T-helper 1 cell treated with Interleukin-12 subunit alpha and Interleukin-12 subunit beta and Interleukin-4 antibody, amounts not matched to agents 30 μg/mL and 1 μg/mL, for 36 hours (primary cell): ENCODE measurements at regions not wholly inside any gene's neighbourhood (a gene's known extent, or its start where the extent isn't known, plus 50 kb on each side); places are given as distances from the start of the nearest gene placed in this dataset.

Source experiments
- H3K27ac Mint-ChIP-seq: one replicate; pipeline ENCODE4 v1.8.0; 2021; ENCODE audit warnings: mild to moderate bottlenecking, mixed read lengths
- H3K27me3 Mint-ChIP-seq: one replicate; pipeline ENCODE4 v1.8.0; 2021; ENCODE audit warnings: low read depth, mixed read lengths
- H3K36me3 Mint-ChIP-seq: one replicate; pipeline ENCODE4 v1.8.0; 2021; ENCODE audit warnings: low read depth, mixed read lengths
- H3K4me1 Mint-ChIP-seq: one replicate; pipeline ENCODE4 v1.8.0; 2021; ENCODE audit warnings: low read depth, mixed read lengths
- H3K4me3 Mint-ChIP-seq: one replicate; pipeline ENCODE4 v1.8.0; 2021; ENCODE audit warnings: mild to moderate bottlenecking, moderate library complexity, mixed read lengths
- H3K9me3 Mint-ChIP-seq: one replicate; pipeline ENCODE4 v1.8.0; 2021; ENCODE audit warnings: mixed read lengths

GRCh38 chr2:57793310-57793709, 253.3 kb upstream of the VRK2 start:
- Mint-ChIP-seq H3K4me1 (no peaks in the 10 kb centered on the region), H3K27ac (no peak overlapping the region)

GRCh38 chr2:57796527-57796926, 250.1 kb upstream of the VRK2 start:
- Mint-ChIP-seq H3K36me3 (no peaks in the 10 kb centered on the region), H3K27ac (no peak overlapping the region), H3K27me3 (no peaks in the 10 kb centered on the region), H3K9me3 (peaks cover 3% of the 10 kb centered on the region), H3K4me1 (no peaks in the 10 kb centered on the region), H3K4me3 (no peak overlapping the region)

More at GRCh38 chr2:57793310-57793709, 253.3 kb upstream of the VRK2 start:
- no peaks in the 10 kb centered on the region for H3K9me3 Mint-ChIP-seq
- H3K4me3 Mint-ChIP-seq, result no peak overlapping the region
- H3K27me3 Mint-ChIP-seq, result no peaks in the 10 kb centered on the region
- no peaks in the 10 kb centered on the region for H3K36me3 Mint-ChIP-seq

- H3K27ac Mint-ChIP-seq, result no peak overlapping the region
- H3K4me1 Mint-ChIP-seq, result no peaks in the 10 kb centered on the region
- peaks cover 3% of the 10 kb centered on the region for H3K9me3 Mint-ChIP-seq
- no peak overlapping the region for H3K4me3 Mint-ChIP-seq
- H3K36me3 Mint-ChIP-seq, result no peaks in the 10 kb centered on the region
- no peaks in the 10 kb centered on the region for H3K27me3 Mint-ChIP-seq
Measured at GRCh38 chr2:57798346-57798745, 248.3 kb upstream of the VRK2 start.

- H3K27ac Mint-ChIP-seq, result no peak overlapping the region
- H3K9me3 Mint-ChIP-seq, result peaks cover 3% of the 10 kb centered on the region
- no peaks in the 10 kb centered on the region for H3K4me1 Mint-ChIP-seq
- H3K27me3 Mint-ChIP-seq, result no peaks in the 10 kb centered on the region
- H3K36me3 Mint-ChIP-seq, result no peaks in the 10 kb centered on the region
- no peak overlapping the region for H3K4me3 Mint-ChIP-seq
Measured at GRCh38 chr2:57802243-57802642, 244.4 kb upstream of the VRK2 start.

- H3K27ac Mint-ChIP-seq, result no peak overlapping the region
- H3K27me3 Mint-ChIP-seq, result no peaks in the 10 kb centered on the region
- H3K4me1 Mint-ChIP-seq, result no peaks in the 10 kb centered on the region
- no peaks in the 10 kb centered on the region for H3K9me3 Mint-ChIP-seq
- no peaks in the 10 kb centered on the region for H3K36me3 Mint-ChIP-seq
- H3K4me3 Mint-ChIP-seq, result no peak overlapping the region
Measured at GRCh38 chr2:57804971-57805370, 241.6 kb upstream of the VRK2 start.

- Mint-ChIP-seq H3K27ac (no peak overlapping the region), H3K27me3 (no peaks in the 10 kb centered on the region), H3K9me3 (no peaks in the 10 kb centered on the region), H3K4me1 (no peaks in the 10 kb centered on the region), H3K36me3 (no peaks in the 10 kb centered on the region), H3K4me3 (no peak overlapping the region)
Measured at GRCh38 chr2:57806449-57806968, 240.1 kb upstream of the VRK2 start.

- H3K4me1 Mint-ChIP-seq, result no peaks in the 10 kb centered on the region
- H3K27me3 Mint-ChIP-seq, result no peaks in the 10 kb centered on the region
- H3K4me3 Mint-ChIP-seq, result no peak overlapping the region
- no peaks in the 10 kb centered on the region for H3K9me3 Mint-ChIP-seq
- H3K27ac Mint-ChIP-seq, result no peak overlapping the region
- H3K36me3 Mint-ChIP-seq, result no peaks in the 10 kb centered on the region
Measured at GRCh38 chr2:57809230-57809629, 237.4 kb upstream of the VRK2 start.

- H3K27ac Mint-ChIP-seq, result no peak overlapping the region
- no peaks in the 10 kb centered on the region for H3K36me3 Mint-ChIP-seq
- no peaks in the 10 kb centered on the region for H3K4me1 Mint-ChIP-seq
Measured at GRCh38 chr2:57821088-57821487, 225.5 kb upstream of the VRK2 start.

GRCh38 chr2:57828221-57828620, 218.4 kb upstream of the VRK2 start:
- no peaks in the 10 kb centered on the region for H3K4me1 Mint-ChIP-seq
- no peaks in the 10 kb centered on the region for H3K27me3 Mint-ChIP-seq
- H3K4me3 Mint-ChIP-seq, result no peak overlapping the region
- H3K27ac Mint-ChIP-seq, result no peak overlapping the region
- H3K36me3 Mint-ChIP-seq, result no peaks in the 10 kb centered on the region
- H3K9me3 Mint-ChIP-seq, result no peaks in the 10 kb centered on the region

More at GRCh38 chr2:57821088-57821487, 225.5 kb upstream of the VRK2 start:
- H3K4me3 Mint-ChIP-seq, result no peak overlapping the region
- H3K27me3 Mint-ChIP-seq, result no peaks in the 10 kb centered on the region
- H3K9me3 Mint-ChIP-seq, result no peaks in the 10 kb centered on the region

GRCh38 chr2:57834666-57835065, 211.9 kb upstream of the VRK2 start:
- Mint-ChIP-seq H3K36me3 (no peaks in the 10 kb centered on the region), H3K9me3 (no peaks in the 10 kb centered on the region), H3K27me3 (no peaks in the 10 kb centered on the region), H3K27ac (no peak overlapping the region), H3K4me3 (no peak overlapping the region), H3K4me1 (no peaks in the 10 kb centered on the region)

GRCh38 chr2:57842531-57842930, 204.1 kb upstream of the VRK2 start:
- Mint-ChIP-seq H3K4me3 (no peak overlapping the region), H3K9me3 (no peaks in the 10 kb centered on the region), H3K36me3 (no peaks in the 10 kb centered on the region), H3K4me1 (no peaks in the 10 kb centered on the region), H3K27me3 (no peaks in the 10 kb centered on the region), H3K27ac (no peak overlapping the region)

- no peak overlapping the region for H3K27ac Mint-ChIP-seq
- no peaks in the 10 kb centered on the region for H3K4me1 Mint-ChIP-seq
- H3K9me3 Mint-ChIP-seq, result no peaks in the 10 kb centered on the region
- H3K4me3 Mint-ChIP-seq, result no peak overlapping the region
- H3K27me3 Mint-ChIP-seq, result no peaks in the 10 kb centered on the region
- no peaks in the 10 kb centered on the region for H3K36me3 Mint-ChIP-seq
Measured at GRCh38 chr2:57843158-57843557, 203.4 kb upstream of the VRK2 start.

GRCh38 chr2:57848723-57849122, 197.9 kb upstream of the VRK2 start:
- no peaks in the 10 kb centered on the region for H3K4me1 Mint-ChIP-seq
- no peaks in the 10 kb centered on the region for H3K36me3 Mint-ChIP-seq
- no peaks in the 10 kb centered on the region for H3K9me3 Mint-ChIP-seq
- no peak overlapping the region for H3K4me3 Mint-ChIP-seq
- H3K27ac Mint-ChIP-seq, result no peak overlapping the region
- H3K27me3 Mint-ChIP-seq, result no peaks in the 10 kb centered on the region

- Mint-ChIP-seq H3K4me3 (no peak overlapping the region), H3K4me1 (no peaks in the 10 kb centered on the region), H3K27ac (no peak overlapping the region), H3K9me3 (no peaks in the 10 kb centered on the region), H3K27me3 (no peaks in the 10 kb centered on the region), H3K36me3 (no peaks in the 10 kb centered on the region)
Measured at GRCh38 chr2:57849843-57850242, 196.8 kb upstream of the VRK2 start.

GRCh38 chr2:57850415-57851130, 196.0 kb upstream of the VRK2 start:
- no peak overlapping the region for H3K4me3 Mint-ChIP-seq

More at GRCh38 chr2:57850415-57851130, 196.0 kb upstream of the VRK2 start:
- no peak overlapping the region for H3K27ac Mint-ChIP-seq
- H3K9me3 Mint-ChIP-seq, result no peaks in the 10 kb centered on the region
- H3K36me3 Mint-ChIP-seq, result no peaks in the 10 kb centered on the region
- H3K4me1 Mint-ChIP-seq, result no peaks in the 10 kb centered on the region
- no peaks in the 10 kb centered on the region for H3K27me3 Mint-ChIP-seq
